Middle frontal gyrus (tissue), 1 donor: ENCODE measurements at regions not wholly inside any gene's neighbourhood (a gene's known extent, or its start where the extent isn't known, plus 50 kb on each side); places are given as distances from the start of the nearest gene placed in this dataset.
A peak's percentile ranks its signal among the peaks of the same experiment; 100 is the strongest.

Experiments
- DNase-seq: peaks from one replicate; pipeline ENCODE4 v3.0.0-alpha.2; 2015; ENCODE audit warnings: low spot score; ENCODE audit errors: extremely low spot score

DNA sequence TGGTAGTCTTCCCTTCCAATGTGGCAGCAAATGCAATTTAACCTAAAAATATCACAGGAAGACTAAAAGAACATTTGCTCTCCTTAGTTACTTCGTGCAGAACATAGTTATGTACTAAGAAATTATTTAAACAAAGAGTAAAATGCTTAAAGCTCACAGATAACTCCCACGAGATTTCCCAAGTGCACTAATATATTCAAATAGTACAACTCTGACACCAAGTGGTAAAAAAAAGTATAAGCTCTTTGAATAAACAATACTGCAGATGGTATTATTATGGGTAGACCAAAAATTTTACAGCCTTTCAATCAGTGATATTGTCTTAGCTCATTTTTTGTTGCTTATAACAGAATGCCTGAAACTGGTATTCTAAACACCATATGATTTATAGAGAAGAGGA is 52.8 kb upstream of the FILIP1 start:
- DNase-seq = peak; percentile 12

GRCh38 chr6:75550544-75551167 is 51.0 kb upstream of the SENP6 start:
- DNase-seq = no peak

DNA sequence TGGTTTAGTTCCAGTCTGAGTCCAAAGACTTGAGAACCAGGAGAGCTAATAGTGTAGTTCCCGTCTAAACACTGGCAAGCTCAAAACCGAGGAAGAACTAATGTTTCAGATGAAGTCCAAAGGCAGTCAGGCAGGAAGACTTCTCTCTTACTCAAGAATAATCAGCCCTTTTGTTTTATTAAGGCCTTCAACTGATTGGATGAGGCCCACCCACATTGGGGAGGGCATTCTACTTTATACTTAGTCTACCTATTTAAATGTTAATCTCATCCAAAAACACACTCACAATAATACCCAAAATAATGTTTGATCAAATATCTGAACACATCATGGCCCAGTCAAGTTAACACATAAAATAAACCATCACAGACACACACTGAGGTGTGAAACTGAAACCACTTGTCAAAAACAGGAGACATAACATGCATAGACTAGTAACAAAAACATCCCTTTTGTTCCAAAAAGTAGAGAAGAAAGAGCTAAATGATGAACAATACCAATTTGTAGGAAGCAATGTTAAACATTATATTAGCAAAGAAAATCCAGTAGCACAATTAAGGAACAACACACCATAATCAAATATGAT is 50.2 kb upstream of the SENP6 start:
- DNase-seq = no peak
